K562 (cell line): ENCODE measurements at regions not wholly inside any gene's neighbourhood (a gene's known extent, or its start where the extent isn't known, plus 50 kb on each side); places are given as distances from the start of the nearest gene placed in this dataset.

Source experiments
- ATAC-seq: fragments of 200-7000 bp; cut with Tn5 transposase; 3 replicates; pipeline ENCODE4 v1.9.1; 2020; ENCODE audit warnings: moderate library complexity
- BruUV-seq: library from RNA; stranded (reverse); fragments of 400-500 nt; replicated peaks from 2 replicates; lab custom pipeline; 2021; lab: Mats Ljungman, UMichigan
- CTCF ChIA-PET: fragments of 300-600 bp; formaldehyde crosslinking; extraction: SDS; loops from one replicate; lab custom pipeline; 2021; ENCODE audit warnings: low intra/inter-chr PET ratio; lab: Yijun Ruan, JAX
- POLR2A ChIA-PET: fragments of 300-600, 350-650 bp; sonication (Branson Sonifier 250); formaldehyde crosslinking; extraction: SDS; loops from one replicate; lab custom pipeline; 2021; ENCODE audit warnings: antibody characterized with exemption, inconsistent platforms; lab: Yijun Ruan, JAX
- DNase-seq, 4 experiments: peaks; one replicate each; pipeline versions ENCODE4 v3.0.0 to v3.0.0-alpha.2; 2011 to 2018; ENCODE audit warnings: low spot score in 3 of 4, mixed read lengths in 3 of 4; ENCODE audit errors: extremely low read depth in 1 of 4
- FAIRE-seq: peaks from 2 replicates; lab custom pipeline; 2011; peaks lifted over from hg19 to GRCh38; lab: Jason Lieb, UNC
- H2AFZ ChIP-seq: 2 replicates; pipeline ENCODE4 v1.6.0; 2011; ENCODE audit warnings: low read depth, low read length, control low read depth, inconsistent platforms
- H3K27ac ChIP-seq: fragments of 200-600 bp; 3 replicates; pipeline ENCODE4 v1.8.0; 2011; ENCODE audit warnings: low read depth, mild to moderate bottlenecking, control low read depth, inconsistent platforms, low read length, moderate library complexity, mixed read lengths; ENCODE audit errors: extremely low read depth
- H3K27me3 ChIP-seq, 2 experiments: fragments of 300-600 bp in 1 of 2; 2 replicates in 1 of 2; 3 replicates in 1 of 2; pipeline versions ENCODE4 v1.6.0 to v1.8.0; 2011; ENCODE audit warnings: inconsistent platforms in 2 of 2, low read length in 2 of 2, mild to moderate bottlenecking in 1 of 2, mixed read lengths in 1 of 2, moderate library complexity in 1 of 2; ENCODE audit not compliant: control insufficient read depth in 2 of 2, insufficient read depth in 2 of 2
- H3K36me3 ChIP-seq: fragments of 300-600 bp; 3 replicates; pipeline ENCODE4 v1.8.0; 2011; ENCODE audit warnings: mild to moderate bottlenecking, low read length, inconsistent platforms; ENCODE audit not compliant: control insufficient read depth, insufficient read depth
- H3K4me1 ChIP-seq, 2 experiments: fragments of 200-600 bp in 1 of 2; replicated peaks in 1 of 2; 2 replicates in 1 of 2; 3 replicates in 1 of 2; pipeline versions ENCODE4 v1.5.1 to v1.8.0; 2011; ENCODE audit warnings: inconsistent platforms in 2 of 2, low read length in 2 of 2, mild to moderate bottlenecking in 1 of 2, mixed read lengths in 1 of 2, moderate library complexity in 1 of 2; ENCODE audit not compliant: control insufficient read depth in 2 of 2, insufficient read depth in 2 of 2
- H3K4me2 ChIP-seq: 2 replicates; pipeline ENCODE4 v1.6.1; 2011; ENCODE audit warnings: low read length, control low read depth, inconsistent platforms, mixed read lengths; ENCODE audit not compliant: insufficient read depth
- H3K4me3 ChIP-seq: fragments of 200-600 bp; sonication (generic), shearing (Covaris generic); 2 replicates; pipeline ENCODE4 v1.5.1; 2016; ENCODE audit warnings: control low read depth, inconsistent platforms
- H3K79me2 ChIP-seq: fragments of 200-600 bp; 3 replicates; pipeline ENCODE4 v1.8.0; 2011; ENCODE audit warnings: low read length, inconsistent platforms; ENCODE audit not compliant: control insufficient read depth, insufficient read depth
- H3K9ac ChIP-seq, 2 experiments: 2 replicates each; pipeline versions ENCODE4 v1.6.0 to v1.6.1; 2011; ENCODE audit warnings: low read depth in 2 of 2, low read length in 2 of 2, control low read depth in 1 of 2, inconsistent platforms in 1 of 2, mild to moderate bottlenecking in 1 of 2, mixed read lengths in 1 of 2; ENCODE audit not compliant: insufficient read depth in 1 of 2
- H3K9me1 ChIP-seq: one replicate; pipeline ENCODE4 v1.6.0; 2011; ENCODE audit warnings: inconsistent platforms, mild to moderate bottlenecking, low read length, moderate library complexity; ENCODE audit not compliant: control insufficient read depth, insufficient read depth
- H3K9me3 ChIP-seq: replicated peaks from 2 replicates; pipeline ENCODE4 v1.5.1; 2011; ENCODE audit warnings: low read depth, low read length, inconsistent platforms; ENCODE audit not compliant: control insufficient read depth, insufficient read depth
- H4K20me1 ChIP-seq: replicated peaks from 2 replicates; pipeline ENCODE4 v1.6.1; 2011; ENCODE audit warnings: low read length, inconsistent platforms, mixed read lengths; ENCODE audit not compliant: control insufficient read depth, insufficient read depth
- E2F3 ChIP-seq: fragments of 250-450 bp; sonication (Bioruptor Pico); IDR thresholded peaks from 2 replicates; pipeline ENCODE4 v1.4.0; 2020; ENCODE audit warnings: mild to moderate bottlenecking
- HDAC8 ChIP-seq: fragments of 450-650 bp; IDR thresholded peaks from 2 replicates; pipeline ENCODE4 v1.6.1; 2016; ENCODE audit warnings: mild to moderate bottlenecking, missing genetic modification characterization, moderate library complexity, missing compliant biosample characterization
- RBM22 ChIP-seq: fragments of 200-400 bp; formaldehyde crosslinking; IDR thresholded peaks from 2 replicates; pipeline ENCODE4 v1.6.1; 2018; ENCODE audit warnings: low read length, low read depth; ENCODE audit not compliant: poor library complexity, severe bottlenecking
- RBM25 ChIP-seq: fragments of 200-400 bp; formaldehyde crosslinking; IDR thresholded peaks from 2 replicates; pipeline ENCODE4 v1.6.1; 2018; ENCODE audit warnings: low read length, low read depth, moderate library complexity; ENCODE audit not compliant: severe bottlenecking
- RBM39 ChIP-seq: fragments of 200-400 bp; formaldehyde crosslinking; optimal IDR thresholded peaks from 2 replicates; pipeline ENCODE3; 2018; ENCODE audit warnings: low read depth, low read length
- ZNF146 ChIP-seq: IDR thresholded peaks from one replicate; pipeline ENCODE4 v1.6.1; 2018; ENCODE audit warnings: missing compliant biosample characterization; ENCODE audit not compliant: unreplicated experiment
- ZNF699 ChIP-seq: fragments of 250-450 bp; sonication (Bioruptor Pico); IDR thresholded peaks from 2 replicates; pipeline ENCODE4 v1.8.0; 2021; ENCODE audit warnings: mild to moderate bottlenecking, moderate library complexity; ENCODE audit not compliant: insufficient replicate concordance
- WGBS: fragments of 100-300 bp; shearing (Covaris generic); methylation state at CpG from one replicate; pipeline ENCODE4 v1.1.6; 2016; ENCODE audit warnings: low coverage, mixed read lengths; ENCODE audit not compliant: insufficient coverage; ENCODE audit errors: missing lambda C conversion rate; 5-methylcytosine and 5-hydroxymethylcytosine counted together
- in situ Hi-C: fragments of 300-500 bp; cut with MboI; formaldehyde crosslinking; loops from 4 replicates; pipeline ENCODE4 v1.15.0; 2018; ENCODE audit warnings: inconsistent platforms, mixed read lengths
- intact Hi-C: fragments of 100-400 bp; cut with micrococcal nuclease; formaldehyde crosslinking; loops from 2 replicates; pipeline ENCODE4 v1.14.2; 2022

DNA sequence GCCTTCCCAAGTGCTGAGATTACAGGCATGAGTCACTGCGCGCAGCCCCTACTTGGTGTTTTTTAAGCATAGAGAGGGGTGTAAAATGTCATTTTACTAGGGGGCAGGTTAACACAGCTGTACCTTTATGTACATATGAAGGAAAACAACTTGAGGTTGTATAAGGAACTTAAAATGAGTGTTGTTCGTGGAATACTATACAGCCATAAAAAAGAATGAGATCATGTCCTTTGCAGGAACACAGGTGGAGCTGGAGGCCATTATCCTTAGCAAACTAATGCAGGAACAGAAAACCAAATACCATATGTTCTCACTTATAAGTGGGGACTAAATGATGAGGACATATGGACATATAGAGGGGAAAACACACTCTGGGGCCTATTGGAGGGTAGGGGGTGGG is 256.2 kb upstream of the C2CD4B start:
- no peak overlapping the region for H3K4me3 ChIP-seq
- CTCF ChIA-PET, result no interaction called here
- 46% methylated on average over 3 of the region's 3 CpGs for WGBS
- DNase-seq, result no peak
- H3K27ac ChIP-seq, result no peak overlapping the region
- in situ Hi-C loops (no loop called here), intact Hi-C loops (no loop called here)
- H2AFZ ChIP-seq, result no peak overlapping the region
- FAIRE-seq, result no peak
- no peak overlapping the region for H3K9ac ChIP-seq
- no peaks in the 10 kb centered on the region for H3K79me2 ChIP-seq
- ATAC-seq, result no peak
- H4K20me1 ChIP-seq, result no peaks in the 10 kb centered on the region
- POLR2A ChIA-PET, result no interaction called here
- H3K27me3 ChIP-seq, result peaks cover 5 to 17% of the 10 kb centered on the region in 2 experiments; a peak in 3 of 5 replicates
- no peaks in the 10 kb centered on the region for H3K36me3 ChIP-seq
- H3K4me1 ChIP-seq, result no peaks in the 10 kb centered on the region
- TF ChIP-seq RBM25 (peak; percentile 11), E2F3 (no peak), ZNF146 (peak; percentile 47), ZNF699 (CRISPR knock-in tag) (no peak), HDAC8 (no peak), RBM39 (no peak), RBM22 (no peak)
- no peak overlapping the region for H3K4me2 ChIP-seq
- H3K9me1 ChIP-seq, result no peaks in the 10 kb centered on the region
- no TSS peak for BruUV-seq
- H3K9me3 ChIP-seq, result no peaks in the 10 kb centered on the region
